SU-DHL-6 (cell line): ENCODE measurements at regions not wholly inside any gene's neighbourhood (a gene's known extent, or its start where the extent isn't known, plus 50 kb on each side); places are given as distances from the start of the nearest gene placed in this dataset.

Experiments used
- H2AFZ ChIP-seq: fragments of 200-600 bp; sonication (generic); 2 replicates; pipeline ENCODE4 v1.6.1; 2014; ENCODE audit warnings: low read depth, mild to moderate bottlenecking, moderate library complexity, mixed read lengths, antibody characterized with exemption, low read length; ENCODE audit not compliant: severe bottlenecking
- H3F3A ChIP-seq: fragments of 200-600 bp; shearing (Covaris generic); 2 replicates; pipeline ENCODE4 v1.6.0; 2016; ENCODE audit warnings: antibody characterized with exemption, mild to moderate bottlenecking; ENCODE audit not compliant: insufficient read depth
- H3K27ac ChIP-seq: fragments of 200-600 bp; sonication (generic); 2 replicates; pipeline ENCODE4 v1.5.1; 2016; ENCODE audit warnings: low read depth, mild to moderate bottlenecking, low read length, moderate library complexity, mixed read lengths
- H3K27me3 ChIP-seq: fragments of 200-600 bp; sonication (generic), shearing (Covaris generic); 2 replicates; pipeline ENCODE4 v1.6.0; 2014; ENCODE audit warnings: mild to moderate bottlenecking, low read length
- H3K36me3 ChIP-seq: fragments of 200-600 bp; sonication (generic); 2 replicates; pipeline ENCODE4 v1.6.1; 2014; ENCODE audit warnings: mild to moderate bottlenecking, low read length, mixed read lengths
- H3K4me2 ChIP-seq: fragments of 300-600, 200-600 bp; shearing (Covaris generic), sonication (generic); 2 replicates; pipeline ENCODE4 v1.6.0; 2014; ENCODE audit warnings: low read length, low read depth, mild to moderate bottlenecking; ENCODE audit not compliant: poor library complexity, severe bottlenecking
- H3K4me3 ChIP-seq: fragments of 200-600 bp; sonication (generic); 2 replicates; pipeline ENCODE4 v1.5.1; 2014; ENCODE audit warnings: antibody characterized with exemption, low read length, mild to moderate bottlenecking, mixed read lengths; ENCODE audit not compliant: insufficient read depth, poor library complexity, severe bottlenecking
- H3K79me2 ChIP-seq: fragments of 200-600 bp; sonication (generic); 2 replicates; pipeline ENCODE4 v1.6.1; 2014; ENCODE audit warnings: mild to moderate bottlenecking, low read length, moderate library complexity; ENCODE audit not compliant: insufficient read depth
- H3K9ac ChIP-seq: fragments of 200-600 bp; sonication (generic); 2 replicates; pipeline ENCODE4 v1.7.0; 2014; ENCODE audit warnings: mild to moderate bottlenecking, low read length
- H3K9me2 ChIP-seq: fragments of 200-600 bp; sonication (generic); replicated peaks from 2 replicates; pipeline ENCODE4 v1.6.1; 2014; ENCODE audit warnings: low read length; ENCODE audit not compliant: insufficient read depth
- H3K9me3 ChIP-seq: fragments of 200-600 bp; sonication (generic); 2 replicates; pipeline ENCODE4 v1.6.1; 2014; ENCODE audit warnings: low read length, mixed read lengths; ENCODE audit not compliant: insufficient read depth
- H4K20me1 ChIP-seq: fragments of 200-600 bp; sonication (generic); 2 replicates; pipeline ENCODE4 v1.6.1; 2014; ENCODE audit warnings: low read depth, mild to moderate bottlenecking, antibody characterized with exemption, low read length, moderate library complexity, mixed read lengths
- EZH2phosphoT487 ChIP-seq: fragments of 200-600 bp; sonication (generic), shearing (Covaris generic); conservative IDR thresholded peaks from 2 replicates; pipeline ENCODE4 v1.6.1; 2018; ENCODE audit warnings: mild to moderate bottlenecking, antibody characterized with exemption, low read length, moderate library complexity, mixed read lengths
- TF ChIP-seq, protein P1 (sequence below): fragments of 200-600 bp; sonication (generic); IDR thresholded peaks from one replicate; pipeline ENCODE4 v1.5.1; 2017; ENCODE audit warnings: antibody characterized with exemption, mild to moderate bottlenecking, low read length, moderate library complexity; ENCODE audit not compliant: insufficient read depth, poor library complexity, severe bottlenecking

DNA sequence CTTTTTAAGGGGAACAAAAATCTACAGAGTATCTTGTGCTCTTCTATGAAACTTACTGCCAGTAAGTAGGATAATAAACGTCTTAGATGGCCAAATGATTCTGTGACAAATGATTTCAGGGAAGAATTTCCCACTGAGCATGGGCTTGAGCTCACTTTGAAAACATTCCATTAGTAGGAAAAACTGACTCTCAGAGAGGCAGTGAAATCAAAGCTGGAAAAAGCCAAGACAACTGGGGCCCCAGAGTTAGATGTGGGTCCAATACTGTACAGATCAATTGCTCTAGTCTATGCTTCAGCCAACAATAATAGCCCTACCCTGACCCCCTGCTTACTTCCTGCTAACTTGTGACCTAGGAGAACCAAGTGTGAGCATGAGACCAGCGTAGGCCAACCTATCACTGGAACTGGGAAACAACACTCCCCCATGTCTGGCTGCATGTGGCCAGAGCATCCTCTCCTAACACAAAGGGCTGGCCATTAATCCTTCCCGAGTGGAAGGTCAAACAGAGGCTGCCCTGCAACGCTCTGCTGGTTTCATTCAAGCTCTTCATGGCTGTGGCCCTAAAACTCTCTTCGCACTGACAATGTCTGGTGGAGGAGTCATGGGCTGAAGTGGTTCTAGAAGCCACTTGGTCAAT lies 68.8 kb downstream of the FOXB1 start:
- Histone ChIP-seq H3K36me3 (no peaks in the 10 kb centered on the region), H3K27ac (no peak overlapping the region), H3K79me2 (no peaks in the 10 kb centered on the region), H2AFZ (no peak overlapping the region), H3K4me2 (no peak overlapping the region), H3K9me3 (no peaks in the 10 kb centered on the region), H3K27me3 (0 out of 2 replicates have a peak, but pooled peaks cover 3% of the 10 kb centered on the region), H3K9ac (no peak overlapping the region), H4K20me1 (no peaks in the 10 kb centered on the region), H3F3A (no peaks in the 10 kb centered on the region), H3K9me2 (no peaks in the 10 kb centered on the region), H3K4me3 (no peak overlapping the region)
- TF ChIP-seq, protein P1, sequence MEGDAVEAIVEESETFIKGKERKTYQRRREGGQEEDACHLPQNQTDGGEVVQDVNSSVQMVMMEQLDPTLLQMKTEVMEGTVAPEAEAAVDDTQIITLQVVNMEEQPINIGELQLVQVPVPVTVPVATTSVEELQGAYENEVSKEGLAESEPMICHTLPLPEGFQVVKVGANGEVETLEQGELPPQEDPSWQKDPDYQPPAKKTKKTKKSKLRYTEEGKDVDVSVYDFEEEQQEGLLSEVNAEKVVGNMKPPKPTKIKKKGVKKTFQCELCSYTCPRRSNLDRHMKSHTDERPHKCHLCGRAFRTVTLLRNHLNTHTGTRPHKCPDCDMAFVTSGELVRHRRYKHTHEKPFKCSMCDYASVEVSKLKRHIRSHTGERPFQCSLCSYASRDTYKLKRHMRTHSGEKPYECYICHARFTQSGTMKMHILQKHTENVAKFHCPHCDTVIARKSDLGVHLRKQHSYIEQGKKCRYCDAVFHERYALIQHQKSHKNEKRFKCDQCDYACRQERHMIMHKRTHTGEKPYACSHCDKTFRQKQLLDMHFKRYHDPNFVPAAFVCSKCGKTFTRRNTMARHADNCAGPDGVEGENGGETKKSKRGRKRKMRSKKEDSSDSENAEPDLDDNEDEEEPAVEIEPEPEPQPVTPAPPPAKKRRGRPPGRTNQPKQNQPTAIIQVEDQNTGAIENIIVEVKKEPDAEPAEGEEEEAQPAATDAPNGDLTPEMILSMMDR = no peak
- no peak for TF ChIP-seq EZH2phosphoT487

DNA sequence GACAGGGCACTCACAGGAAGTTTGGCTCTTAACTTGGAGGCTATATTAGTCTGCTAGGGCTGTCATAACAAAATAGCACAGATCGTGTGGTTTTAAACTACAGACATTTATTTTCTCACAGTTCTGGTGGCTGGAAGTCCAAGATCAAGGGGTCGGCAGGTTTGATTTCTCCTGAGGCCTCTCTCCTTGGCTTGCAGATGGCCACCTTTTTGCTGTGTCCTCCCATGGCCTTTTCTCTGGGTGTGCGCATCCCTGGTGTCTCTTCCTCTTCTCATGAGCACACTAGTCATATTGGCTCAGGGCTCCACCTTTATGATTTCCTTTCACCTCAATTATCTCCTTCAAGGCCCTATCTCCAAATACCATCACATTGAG lies 69.3 kb downstream of the FOXB1 start:
- H3K4me3 ChIP-seq = no peak overlapping the region
- H3K27ac ChIP-seq = no peak overlapping the region
- no peak for TF ChIP-seq EZH2phosphoT487
- TF ChIP-seq, protein P1 = no peak

GRCh38 chr15:60074181-60074885 lies 70.2 kb downstream of the FOXB1 start:
- H3K4me2 ChIP-seq = no peak overlapping the region
- H3K36me3 ChIP-seq = no peaks in the 10 kb centered on the region
- TF ChIP-seq EZH2phosphoT487 = no peak
- TF ChIP-seq, protein P1 = no peak

More for the DNA sequence above, 69.3 kb downstream of the FOXB1 start:
- H3K9ac ChIP-seq = no peak overlapping the region
- no peaks in the 10 kb centered on the region for H4K20me1 ChIP-seq
- no peaks in the 10 kb centered on the region for H3K9me2 ChIP-seq
- no peaks in the 10 kb centered on the region for H3K9me3 ChIP-seq
- no peaks in the 10 kb centered on the region for H3F3A ChIP-seq
- H3K79me2 ChIP-seq = no peaks in the 10 kb centered on the region
- H3K4me2 ChIP-seq = no peak overlapping the region
- H2AFZ ChIP-seq = no peak overlapping the region
- H3K27me3 ChIP-seq = 0 out of 2 replicates have a peak, but pooled peaks cover 3% of the 10 kb centered on the region
- H3K36me3 ChIP-seq = no peaks in the 10 kb centered on the region

More at GRCh38 chr15:60074181-60074885, 70.2 kb downstream of the FOXB1 start:
- Histone ChIP-seq H3K27me3 (no peaks in the 10 kb centered on the region), H4K20me1 (no peaks in the 10 kb centered on the region), H3K4me3 (no peak overlapping the region), H3K9ac (no peak overlapping the region), H3K27ac (no peak overlapping the region), H3K79me2 (no peaks in the 10 kb centered on the region), H3K9me2 (no peaks in the 10 kb centered on the region), H2AFZ (no peak overlapping the region), H3K9me3 (no peaks in the 10 kb centered on the region), H3F3A (no peaks in the 10 kb centered on the region)
